SK-N-SH treated with all-trans-retinoic acid at 6 μM for 48 hours (cell line): ENCODE measurements at regions not wholly inside any gene's neighbourhood (a gene's known extent, or its start where the extent isn't known, plus 50 kb on each side); places are given as distances from the start of the nearest gene placed in this dataset.

Source experiments
- ATAC-seq: fragments of 200-7000 bp; cut with Tn5 transposase; 3 replicates; pipeline ENCODE4 v1.9.1; 2020; ENCODE audit warnings: mild to moderate bottlenecking, moderate library complexity
- ARNTL ChIP-seq: fragments of 450-650 bp; formaldehyde crosslinking; IDR thresholded peaks from 2 replicates; pipeline ENCODE4 v1.5.0; 2020; ENCODE audit warnings: low read depth, mild to moderate bottlenecking, moderate library complexity, borderline replicate concordance
- BACH2 ChIP-seq: fragments of 250-450 bp; sonication (Bioruptor Pico); IDR thresholded peaks from 2 replicates; pipeline ENCODE4 v1.9.0; 2021; ENCODE audit warnings: mild to moderate bottlenecking, borderline replicate concordance
- CREB5 ChIP-seq: fragments of 250-450 bp; sonication (Bioruptor Pico); IDR thresholded peaks from 2 replicates; pipeline ENCODE4 v1.5.1; 2020; ENCODE audit warnings: low read depth, mild to moderate bottlenecking, moderate library complexity
- CSDC2 ChIP-seq: fragments of 250-450 bp; sonication (Bioruptor Pico); IDR thresholded peaks from 2 replicates; pipeline ENCODE4 v1.5.0; 2020; ENCODE audit warnings: mild to moderate bottlenecking, moderate library complexity
- CSRNP3 ChIP-seq: fragments of 250-450 bp; sonication (Bioruptor Pico); IDR thresholded peaks from 2 replicates; pipeline ENCODE4 v1.5.1; 2021; ENCODE audit warnings: mild to moderate bottlenecking, moderate library complexity
- ESRRG ChIP-seq: fragments of 250-450 bp; sonication (Bioruptor Pico); IDR thresholded peaks from 2 replicates; pipeline ENCODE4 v1.6.1; 2021; ENCODE audit warnings: mild to moderate bottlenecking
- GLIS3 ChIP-seq: fragments of 250-450 bp; sonication (Bioruptor Pico); IDR thresholded peaks from 2 replicates; pipeline ENCODE4 v1.5.0; 2020; ENCODE audit warnings: mild to moderate bottlenecking, moderate library complexity
- ISL1 ChIP-seq: fragments of 250-450 bp; sonication (Bioruptor Pico); IDR thresholded peaks from 2 replicates; pipeline ENCODE4 v2.1.2; 2022; ENCODE audit warnings: mild to moderate bottlenecking, moderate library complexity
- PPARA ChIP-seq: fragments of 250-450 bp; sonication (Bioruptor Pico); IDR thresholded peaks from 2 replicates; pipeline ENCODE4 v1.5.0; 2020; ENCODE audit warnings: mild to moderate bottlenecking, borderline replicate concordance
- RARB ChIP-seq: fragments of 250-450 bp; sonication (Bioruptor Pico); IDR thresholded peaks from 2 replicates; pipeline ENCODE4 v1.8.0; 2021; ENCODE audit warnings: mild to moderate bottlenecking, moderate library complexity
- SNAI2 ChIP-seq: fragments of 250-450 bp; sonication (Bioruptor Pico); IDR thresholded peaks from 2 replicates; pipeline ENCODE4 v1.5.0; 2020; ENCODE audit warnings: mild to moderate bottlenecking, moderate library complexity
- TCF4 ChIP-seq: fragments of 250-450 bp; sonication (Bioruptor Pico); IDR thresholded peaks from 2 replicates; pipeline ENCODE4 v1.8.0; 2021; ENCODE audit warnings: mild to moderate bottlenecking, moderate library complexity, borderline replicate concordance
- ZC3H10 ChIP-seq: fragments of 250-450 bp; sonication (Bioruptor Pico); IDR thresholded peaks from 2 replicates; pipeline ENCODE4 v1.5.1; 2021; ENCODE audit warnings: mild to moderate bottlenecking, moderate library complexity
- ZFP3 ChIP-seq: fragments of 250-450 bp; sonication (Bioruptor Pico); IDR thresholded peaks from 2 replicates; pipeline ENCODE4 v1.5.0; 2020; ENCODE audit warnings: mild to moderate bottlenecking, moderate library complexity
- ZFP30 ChIP-seq: fragments of 450-650 bp; formaldehyde crosslinking; IDR thresholded peaks from 2 replicates; pipeline ENCODE4 v1.5.0; 2022; ENCODE audit warnings: mild to moderate bottlenecking, moderate library complexity
- ZNF70 ChIP-seq: fragments of 450-650 bp; formaldehyde crosslinking; IDR thresholded peaks from 2 replicates; pipeline ENCODE4 v1.5.0; 2020; ENCODE audit warnings: mild to moderate bottlenecking, moderate library complexity
- ZNF8 ChIP-seq: fragments of 450-650 bp; formaldehyde crosslinking; IDR thresholded peaks from 2 replicates; pipeline ENCODE4 v1.5.0; 2020; ENCODE audit warnings: mild to moderate bottlenecking, moderate library complexity

- TF ChIP-seq CSRNP3 (CRISPR knock-in tag) = no peak
- TF ChIP-seq, all 23 proteins: peak for 0
Observed at GRCh38 chr4:166335256-166335938, 462.4 kb downstream of the TLL1 start (continued).

- TF ChIP-seq ISL1 (no peak), SNAI2 (CRISPR knock-in tag) (no peak), BACH2 (no peak), ESRRG (CRISPR knock-in tag) (no peak), ZNF8 (no peak), ZNF70 (CRISPR knock-in tag) (no peak), TCF4 (CRISPR knock-in tag) (no peak), ZFP3 (CRISPR knock-in tag) (no peak), PPARA (CRISPR knock-in tag) (no peak), CSDC2 (CRISPR knock-in tag) (no peak)
- TF ChIP-seq, all 23 proteins: peak for 0
- no peak for ATAC-seq
Observed at GRCh38 chr4:166341992-166342391, 469.0 kb downstream of the TLL1 start.

- ATAC-seq = no peak
- TF ChIP-seq ESRRG (CRISPR knock-in tag) = no peak
- no peak for TF ChIP-seq ZFP30 (CRISPR knock-in tag)
Observed at GRCh38 chr4:166363198-166363597, 490.2 kb downstream of the TLL1 start.

- TF ChIP-seq SNAI2 (CRISPR knock-in tag) = no peak
- no peak for TF ChIP-seq CREB5 (CRISPR knock-in tag)
- no peak for TF ChIP-seq PPARA (CRISPR knock-in tag)
- no peak for TF ChIP-seq ZNF8
- no peak for TF ChIP-seq BACH2
- no peak for TF ChIP-seq TCF4 (CRISPR knock-in tag)
- no peak for TF ChIP-seq CSRNP3 (CRISPR knock-in tag)
- no peak for TF ChIP-seq RARB (CRISPR knock-in tag)
- ATAC-seq = no peak
Observed at GRCh38 chr4:166366012-166366411, 493.0 kb downstream of the TLL1 start.

- no peak for TF ChIP-seq CREB5 (CRISPR knock-in tag)
- no peak for TF ChIP-seq ISL1
- no peak for TF ChIP-seq ARNTL (CRISPR knock-in tag)
- TF ChIP-seq PPARA (CRISPR knock-in tag) = no peak
- no peak for TF ChIP-seq ZFP3 (CRISPR knock-in tag)
- no peak for TF ChIP-seq GLIS3 (CRISPR knock-in tag)
- no peak for TF ChIP-seq ZC3H10 (CRISPR knock-in tag)
- no peak for TF ChIP-seq SNAI2 (CRISPR knock-in tag)
- TF ChIP-seq CSRNP3 (CRISPR knock-in tag) = no peak
- no peak for TF ChIP-seq BACH2
- TF ChIP-seq ESRRG (CRISPR knock-in tag) = no peak
- no peak for ATAC-seq
Observed at GRCh38 chr4:166377578-166377977, 504.5 kb downstream of the TLL1 start.
